Sigmoid colon (tissue), 6 donors: ENCODE measurements at regions not wholly inside any gene's neighbourhood (a gene's known extent, or its start where the extent isn't known, plus 50 kb on each side); places are given as distances from the start of the nearest gene placed in this dataset.

Experiments
- DNase-seq: peaks from one replicate; pipeline ENCODE4 v3.0.0-alpha.2; 2019
- H3K27ac ChIP-seq, 4 donors: fragments of 200-600 bp; sonication (generic); one replicate each; pipeline ENCODE4 v1.5.1; 2016 to 2019; ENCODE audit warnings: mild to moderate bottlenecking in 1 of 4
- H3K27me3 ChIP-seq, 3 donors: fragments of 200-600 bp; sonication (generic); one replicate each; pipeline ENCODE4 v1.5.1; 2019; ENCODE audit warnings: mild to moderate bottlenecking in 1 of 3
- H3K36me3 ChIP-seq, 4 donors: fragments of 200-600 bp; sonication (generic); one replicate each; pipeline ENCODE4 v1.5.1; 2016 to 2019
- H3K4me1 ChIP-seq, 4 donors: fragments of 200-600 bp; sonication (generic); one replicate each; pipeline ENCODE4 v1.5.1; 2017 to 2019
- H3K4me3 ChIP-seq, 4 donors: fragments of 200-600 bp; sonication (generic); one replicate each; pipeline ENCODE4 v1.5.1; 2017 to 2019; ENCODE audit warnings: mild to moderate bottlenecking in 2 of 4, moderate library complexity in 1 of 4
- H3K9me3 ChIP-seq, 4 donors: fragments of 200-600 bp in 3 of 4; sonication (generic) in 3 of 4; one replicate each; pipeline versions ENCODE4 v1.5.1 to v1.6.1; 2013 to 2019
- CTCF ChIP-seq, 4 experiments: fragments of 450-650 bp in 3 of 4; fragments of 200-600 bp in 1 of 4; IDR thresholded peaks; one replicate each; pipeline ENCODE4 v1.5.1; 2016 to 2019; ENCODE audit warnings: antibody characterized with exemption in 4 of 4, mild to moderate bottlenecking in 3 of 4, moderate library complexity in 2 of 4
- EP300 ChIP-seq, 4 donors: sonication (generic); formaldehyde crosslinking; IDR thresholded peaks; one replicate each; pipeline ENCODE4 v1.6.1; 2017; ENCODE audit warnings: antibody characterized with exemption in 4 of 4
- POLR2A ChIP-seq, 2 donors: fragments of 450-650 bp; IDR thresholded peaks; one replicate each; pipeline ENCODE4 v1.6.1; 2016; ENCODE audit warnings: antibody characterized with exemption in 2 of 2, mild to moderate bottlenecking in 2 of 2, moderate library complexity in 2 of 2
- POLR2AphosphoS5 ChIP-seq, 4 donors: sonication (generic); formaldehyde crosslinking; IDR thresholded peaks; one replicate each; pipeline ENCODE4 v1.6.1; 2017; ENCODE audit warnings: antibody characterized with exemption in 4 of 4
- WGBS, 2 donors: extraction: QIAGEN DNeasy Blood & Tissue Kit; methylation state at CpG; one replicate each; pipeline ENCODE4 v1.1.7; 2013; 5-methylcytosine and 5-hydroxymethylcytosine counted together
- intact Hi-C: fragments of 100-400 bp; cut with DNase I; formaldehyde crosslinking; loops from one replicate; pipeline ENCODE4 v1.15.1; 2023
- donor health status: healthy with polysubstance abuse.
- donor health status: healthy.

GRCh38 chr5:155260798-155261197, 247.2 kb downstream of the KIF4B start:
- intact Hi-C loops: no loop called here
- Histone ChIP-seq H3K27ac (no peak overlapping the region), H3K9me3 (no peaks in the 10 kb centered on the region), H3K27me3 (no peaks in the 10 kb centered on the region), H3K4me3 (no peak overlapping the region), H3K36me3 (no peaks in the 10 kb centered on the region), H3K4me1 (no peaks in the 10 kb centered on the region)
- 54 to 57% methylated on average over 3 of the region's 3 CpGs for WGBS, 2 donors
- DNase-seq: no peak
- TF ChIP-seq POLR2AphosphoS5 (IDR thresholded peaks at IDR 0.05): no peak
- no peak for TF ChIP-seq CTCF (IDR thresholded peaks at IDR 0.05)
- TF ChIP-seq POLR2A (IDR thresholded peaks at IDR 0.05): no peak
- no peak for TF ChIP-seq EP300 (IDR thresholded peaks at IDR 0.05)

- intact Hi-C loops: no loop called here
- Histone ChIP-seq H3K4me3 (no peak overlapping the region), H3K4me1 (no peaks in the 10 kb centered on the region), H3K27ac (no peak overlapping the region), H3K36me3 (no peaks in the 10 kb centered on the region), H3K27me3 (no peaks in the 10 kb centered on the region), H3K9me3 (no peaks in the 10 kb centered on the region)
- DNase-seq: no peak
- 83 to 85% methylated on average over 2 of the region's 2 CpGs for whole genome bisulfite sequencing, 2 donors
- TF ChIP-seq EP300 (IDR thresholded peaks at IDR 0.05): no peak
- no peak for TF ChIP-seq POLR2AphosphoS5 (IDR thresholded peaks at IDR 0.05)
- TF ChIP-seq POLR2A (IDR thresholded peaks at IDR 0.05): no peak
- no peak for TF ChIP-seq CTCF (IDR thresholded peaks at IDR 0.05)
These were observed 249.8 kb downstream of the KIF4B start for GRCh38 chr5:155263381-155263780.

GRCh38 chr5:155264809-155265208, 251.3 kb downstream of the KIF4B start:
- no peak for DNase-seq
- H3K4me3 ChIP-seq: no peak overlapping the region

GRCh38 chr5:155268770-155269425, 255.3 kb downstream of the KIF4B start:
- intact Hi-C loops: no loop called here
- H3K9me3 ChIP-seq: no peaks in the 10 kb centered on the region
- no peak overlapping the region for H3K4me3 ChIP-seq
- no peaks in the 10 kb centered on the region for H3K4me1 ChIP-seq
- no peak overlapping the region for H3K27ac ChIP-seq
- no peak for DNase-seq
- no peaks in the 10 kb centered on the region for H3K36me3 ChIP-seq
- no peaks in the 10 kb centered on the region for H3K27me3 ChIP-seq
- no peak for TF ChIP-seq POLR2AphosphoS5 (IDR thresholded peaks at IDR 0.05)
- no peak for TF ChIP-seq CTCF (IDR thresholded peaks at IDR 0.05)
- no peak for TF ChIP-seq EP300 (IDR thresholded peaks at IDR 0.05)
- no peak for TF ChIP-seq POLR2A (IDR thresholded peaks at IDR 0.05)
- 80 to 83% methylated on average over 2 of the region's 2 CpGs for WGBS, 2 donors

More at GRCh38 chr5:155264809-155265208, 251.3 kb downstream of the KIF4B start:
- no peak for TF ChIP-seq EP300 (IDR thresholded peaks at IDR 0.05)
- no peak for TF ChIP-seq POLR2AphosphoS5 (IDR thresholded peaks at IDR 0.05)
- TF ChIP-seq CTCF (IDR thresholded peaks at IDR 0.05): no peak
- no peak for TF ChIP-seq POLR2A (IDR thresholded peaks at IDR 0.05)
- Histone ChIP-seq H3K4me1 (no peaks in the 10 kb centered on the region), H3K27ac (no peak overlapping the region), H3K27me3 (no peaks in the 10 kb centered on the region), H3K36me3 (no peaks in the 10 kb centered on the region), H3K9me3 (no peaks in the 10 kb centered on the region)
- WGBS, 2 donors: 74 to 77% methylated on average over 5 of the region's 5 CpGs
- intact Hi-C loops: no loop called here

GRCh38 chr5:155270725-155271124, 257.2 kb downstream of the KIF4B start:
- WGBS, 2 donors: 56 to 71% methylated on average over 3 of the region's 3 CpGs
- Histone ChIP-seq H3K9me3 (no peaks in the 10 kb centered on the region), H3K27me3 (no peaks in the 10 kb centered on the region)

More at GRCh38 chr5:155270725-155271124, 257.2 kb downstream of the KIF4B start:
- no peak for DNase-seq
- intact Hi-C loops: no loop called here
- Histone ChIP-seq H3K36me3 (no peaks in the 10 kb centered on the region), H3K27ac (no peak overlapping the region), H3K4me3 (no peak overlapping the region), H3K4me1 (no peaks in the 10 kb centered on the region)
- TF ChIP-seq POLR2AphosphoS5 (IDR thresholded peaks at IDR 0.05) (no peak), EP300 (IDR thresholded peaks at IDR 0.05) (no peak), CTCF (IDR thresholded peaks at IDR 0.05) (no peak), POLR2A (IDR thresholded peaks at IDR 0.05) (no peak)
